NCI-H774 (cell line): ENCODE measurements at regions not wholly inside any gene's neighbourhood (a gene's known extent, or its start where the extent isn't known, plus 50 kb on each side); places are given as distances from the start of the nearest gene placed in this dataset.

Experiments
- DNase-seq: peaks from one replicate; lab custom pipeline; 2025; lab: John Stamatoyannopoulos, UW

GRCh38 chr5:107216587-107216986 lies 454.1 kb downstream of the EFNA5 start:
- no peak for DNase-seq

- no peak for DNase-seq
Observed at GRCh38 chr5:107215611-107216010, 455.1 kb downstream of the EFNA5 start.

GRCh38 chr5:107213025-107213424 lies 457.7 kb downstream of the EFNA5 start:
- no peak for DNase-seq

GRCh38 chr5:107211630-107212029 lies 459.1 kb downstream of the EFNA5 start:
- DNase-seq: no peak

- DNase-seq: no peak
Observed at GRCh38 chr5:107208867-107209266, 461.9 kb downstream of the EFNA5 start.

- DNase-seq: no peak
Observed at GRCh38 chr5:107204413-107204812, 466.3 kb downstream of the EFNA5 start.

GRCh38 chr5:107203243-107203642 lies 467.5 kb downstream of the EFNA5 start:
- no peak for DNase-seq

GRCh38 chr5:107199756-107200155 lies 471.0 kb downstream of the EFNA5 start:
- no peak for DNase-seq

GRCh38 chr5:107196500-107197059 lies 474.2 kb downstream of the EFNA5 start:
- no peak for DNase-seq

GRCh38 chr5:107195890-107196395 lies 474.8 kb downstream of the EFNA5 start:
- DNase-seq: no peak

- no peak for DNase-seq
Observed at GRCh38 chr5:107184871-107185270, 485.9 kb downstream of the EFNA5 start.

- no peak for DNase-seq
Observed at GRCh38 chr5:107184066-107184465, 486.7 kb downstream of the EFNA5 start.

GRCh38 chr5:107170620-107171019 lies 500.1 kb downstream of the EFNA5 start:
- DNase-seq: no peak

GRCh38 chr5:107169867-107170266 lies 500.9 kb downstream of the EFNA5 start:
- no peak for DNase-seq

- DNase-seq: no peak
Observed at GRCh38 chr5:107168848-107169752, 501.6 kb downstream of the EFNA5 start.

- DNase-seq: no peak
Observed at GRCh38 chr5:107168086-107168485, 502.7 kb downstream of the EFNA5 start.

GRCh38 chr5:107165296-107165695 lies 505.4 kb downstream of the EFNA5 start:
- no peak for DNase-seq

- no peak for DNase-seq
Observed at GRCh38 chr5:107157809-107158208, 512.9 kb downstream of the EFNA5 start.

GRCh38 chr5:107155707-107156106 lies 515.0 kb downstream of the EFNA5 start:
- DNase-seq: no peak

GRCh38 chr5:107154593-107154992 lies 516.1 kb downstream of the EFNA5 start:
- no peak for DNase-seq

GRCh38 chr5:107153283-107153682 lies 517.5 kb downstream of the EFNA5 start:
- DNase-seq: no peak

GRCh38 chr5:107149243-107150005 lies 521.3 kb downstream of the EFNA5 start:
- DNase-seq: no peak

- no peak for DNase-seq
Observed at GRCh38 chr5:107147589-107147988, 523.1 kb downstream of the EFNA5 start.
